Naive thymus-derived CD4-positive, alpha-beta T cell (primary cell): ENCODE measurements at regions not wholly inside any gene's neighbourhood (a gene's known extent, or its start where the extent isn't known, plus 50 kb on each side); places are given as distances from the start of the nearest gene placed in this dataset.
A peak's percentile ranks its signal among the peaks of the same experiment; 100 is the strongest.

Experiments used
- ATAC-seq: fragments of 150-1000 bp; cut with Tn5 transposase; 2 replicates; pipeline ENCODE4 v1.10.0; 2021; ENCODE audit warnings: mild to moderate bottlenecking, moderate library complexity
- CTCF ChIA-PET: fragments of 350-600 bp; sonication (Branson Sonifier 250); formaldehyde crosslinking; loops from one replicate; lab custom pipeline; 2021; ENCODE audit warnings: antibody characterized with exemption; lab: Charles Lee
- POLR2A ChIA-PET: fragments of 350-600 bp; sonication (Branson Sonifier 250); formaldehyde crosslinking; loops from one replicate; lab custom pipeline; 2021; ENCODE audit warnings: antibody characterized with exemption, inconsistent platforms; lab: Charles Lee
- DNase-seq, 9 donors: peaks; one replicate each; pipeline versions ENCODE4 v3.0.0 to v3.0.0-alpha.2; 2020 to 2022; ENCODE audit warnings: mixed read lengths in 1 of 9
- H3K27ac ChIP-seq: one replicate; pipeline ENCODE4 v1.7.0; 2013; ENCODE audit warnings: mild to moderate bottlenecking, low read depth, low read length, moderate library complexity
- H3K27me3 ChIP-seq, 2 donors: one replicate each; pipeline ENCODE4 v1.7.0; 2013; ENCODE audit warnings: low read length in 2 of 2, mild to moderate bottlenecking in 2 of 2, moderate library complexity in 2 of 2; ENCODE audit not compliant: control insufficient read depth in 2 of 2, insufficient read depth in 2 of 2
- H3K36me3 ChIP-seq, 3 experiments: 1 replicate in 2 of 3; 2 replicates in 1 of 3; pipeline ENCODE4 v1.7.0; 2013; ENCODE audit warnings: low read length in 3 of 3, mild to moderate bottlenecking in 3 of 3, moderate library complexity in 1 of 3; ENCODE audit not compliant: insufficient read depth in 3 of 3, control insufficient read depth in 2 of 3
- H3K4me1 ChIP-seq, 2 donors: one replicate each; pipeline ENCODE4 v1.7.0; 2013; ENCODE audit warnings: low read length in 2 of 2, mild to moderate bottlenecking in 2 of 2, moderate library complexity in 1 of 2; ENCODE audit not compliant: control insufficient read depth in 2 of 2, insufficient read depth in 2 of 2
- H3K4me3 ChIP-seq: 2 replicates; pipeline ENCODE4 v1.7.0; 2013; ENCODE audit warnings: mild to moderate bottlenecking, low read length
- H3K9me3 ChIP-seq, 3 experiments: 1 replicate in 2 of 3; 2 replicates in 1 of 3; pipeline ENCODE4 v1.7.0; 2013; ENCODE audit warnings: low read length in 3 of 3; ENCODE audit not compliant: control insufficient read depth in 2 of 3
- H3K27ac Mint-ChIP-seq, 9 donors: one replicate each; pipeline ENCODE4 v1.8.0; 2020 to 2022; ENCODE audit warnings: mixed read lengths in 9 of 9, mild to moderate bottlenecking in 8 of 9, moderate library complexity in 5 of 9, inconsistent platforms in 2 of 9
- H3K27me3 Mint-ChIP-seq, 5 donors: one replicate each; pipeline ENCODE4 v1.8.0; 2021 to 2022; ENCODE audit warnings: mixed read lengths in 5 of 5, mild to moderate bottlenecking in 1 of 5
- H3K36me3 Mint-ChIP-seq, 5 donors: one replicate each; pipeline ENCODE4 v1.8.0; 2020 to 2022; ENCODE audit warnings: mixed read lengths in 5 of 5, mild to moderate bottlenecking in 3 of 5, inconsistent platforms in 1 of 5
- H3K4me1 Mint-ChIP-seq, 7 donors: one replicate each; pipeline ENCODE4 v1.8.0; 2020 to 2022; ENCODE audit warnings: mixed read lengths in 7 of 7, mild to moderate bottlenecking in 3 of 7, inconsistent platforms in 1 of 7
- H3K4me3 Mint-ChIP-seq, 10 donors: one replicate each; pipeline ENCODE4 v1.8.0; 2020 to 2022; ENCODE audit warnings: mild to moderate bottlenecking in 10 of 10, mixed read lengths in 10 of 10, moderate library complexity in 6 of 10, inconsistent platforms in 2 of 10
- H3K9me3 Mint-ChIP-seq, 11 donors: one replicate each; pipeline ENCODE4 v1.8.0; 2020 to 2022; ENCODE audit warnings: mixed read lengths in 11 of 11, mild to moderate bottlenecking in 4 of 11, inconsistent platforms in 1 of 11, moderate library complexity in 1 of 11
- intact Hi-C, 2 donors: fragments of 100-400 bp; cut with micrococcal nuclease; formaldehyde crosslinking; loops; one replicate each; pipeline ENCODE4 v1.15.1; 2023

- Histone ChIP-seq H3K27me3 (peaks cover 0 to 8% of the 10 kb centered on the region in 2 donors), H3K9me3 (no peaks in the 10 kb centered on the region), H3K4me1 (no peaks in the 10 kb centered on the region), H3K4me3 (no peak overlapping the region), H3K27ac (no peak overlapping the region), H3K36me3 (no peaks in the 10 kb centered on the region)
- peak; percentile 69 for ATAC-seq
- Mint-ChIP-seq H3K27me3 (peaks cover 41 to 61% (median 47%) of the 10 kb centered on the region in 5 donors), H3K4me1 (peaks cover 0 to 7% (median 0%) of the 10 kb centered on the region in 7 donors), H3K36me3 (no peaks in the 10 kb centered on the region), H3K9me3 (peaks cover 0 to 2% (median 0%) of the 10 kb centered on the region in 11 donors), H3K27ac (no peak overlapping the region), H3K4me3 (no peak overlapping the region)
- POLR2A ChIA-PET = no interaction called here
- CTCF ChIA-PET = interaction anchor here (1.1 kb wide), 1 partner anchor 501 kb away, joined by 4 read pairs; no protein-coding TSS in a partner anchor
- intact Hi-C loops = loop anchor here in 1 of 2 donors (1.0 kb wide), 1 partner anchor 499 kb away; no protein-coding TSS in a partner anchor
- DNase-seq = peak in 5 of 9 donors; percentile 9 to 49 (median 24)
Observed at GRCh38 chr16:87062569-87063442, 254.4 kb downstream of the C16orf95 start.

- no peaks in the 10 kb centered on the region for H3K36me3 Mint-ChIP-seq
- intact Hi-C loops = no loop called here
- no peaks in the 10 kb centered on the region for H3K36me3 ChIP-seq
- H3K4me1 Mint-ChIP-seq = peaks cover 0 to 7% (median 0%) of the 10 kb centered on the region in 7 donors
- H3K9me3 ChIP-seq = no peaks in the 10 kb centered on the region
- peaks cover 0 to 8% of the 10 kb centered on the region in 2 donors for H3K27me3 ChIP-seq
- DNase-seq = no peak
- POLR2A ChIA-PET = no interaction called here
- no peak for ATAC-seq
- no peak overlapping the region for H3K27ac Mint-ChIP-seq
- peaks cover 43 to 62% (median 55%) of the 10 kb centered on the region in 5 donors for H3K27me3 Mint-ChIP-seq
- H3K9me3 Mint-ChIP-seq = peaks cover 0 to 2% (median 0%) of the 10 kb centered on the region in 11 donors
- no peak overlapping the region for H3K27ac ChIP-seq
- no peaks in the 10 kb centered on the region for H3K4me1 ChIP-seq
- CTCF ChIA-PET = interaction anchor here (1.1 kb wide), 1 partner anchor 502 kb away, joined by 4 read pairs; no protein-coding TSS in a partner anchor
- H3K4me3 ChIP-seq = no peak overlapping the region
- H3K4me3 Mint-ChIP-seq = no peak overlapping the region
Observed at GRCh38 chr16:87063543-87063942, 253.6 kb downstream of the C16orf95 start.

- POLR2A ChIA-PET = no interaction called here
Observed at GRCh38 chr16:87064731-87065445, 252.3 kb downstream of the C16orf95 start.

GRCh38 chr16:87065446-87066132, 251.6 kb downstream of the C16orf95 start:
- Mint-ChIP-seq H3K9me3 (peaks cover 0 to 2% (median 0%) of the 10 kb centered on the region in 11 donors), H3K27ac (peak overlapping the region in 1 of 9 donors; percentile 30), H3K36me3 (no peaks in the 10 kb centered on the region), H3K4me1 (peaks cover 0 to 3% (median 0%) of the 10 kb centered on the region in 7 donors), H3K27me3 (peaks cover 44 to 68% (median 57%) of the 10 kb centered on the region in 5 donors), H3K4me3 (no peak overlapping the region)
- no peak for ATAC-seq
- intact Hi-C loops = no loop called here
- Histone ChIP-seq H3K27me3 (peaks cover 0 to 8% of the 10 kb centered on the region in 2 donors), H3K27ac (no peak overlapping the region), H3K4me1 (no peaks in the 10 kb centered on the region), H3K36me3 (no peaks in the 10 kb centered on the region), H3K4me3 (no peak overlapping the region), H3K9me3 (no peaks in the 10 kb centered on the region)
- no peak for DNase-seq
- CTCF ChIA-PET = interaction anchor here (0.7 kb wide), 1 partner anchor 10 kb away, joined by 3 read pairs; no protein-coding TSS in a partner anchor
- POLR2A ChIA-PET = no interaction called here

More at GRCh38 chr16:87064731-87065445, 252.3 kb downstream of the C16orf95 start:
- Histone ChIP-seq H3K4me3 (no peak overlapping the region), H3K27ac (no peak overlapping the region), H3K9me3 (no peaks in the 10 kb centered on the region), H3K36me3 (no peaks in the 10 kb centered on the region), H3K4me1 (no peaks in the 10 kb centered on the region), H3K27me3 (peaks cover 0 to 8% of the 10 kb centered on the region in 2 donors)
- DNase-seq = no peak
- intact Hi-C loops = no loop called here
- Mint-ChIP-seq H3K36me3 (no peaks in the 10 kb centered on the region), H3K27ac (peak overlapping the region in 1 of 9 donors; percentile 25), H3K9me3 (peaks cover 0 to 2% (median 0%) of the 10 kb centered on the region in 11 donors), H3K4me3 (peak overlapping the region in 1 of 10 donors; percentile 21), H3K4me1 (peaks cover 0 to 7% (median 0%) of the 10 kb centered on the region in 7 donors), H3K27me3 (peaks cover 44 to 62% (median 54%) of the 10 kb centered on the region in 5 donors)
- CTCF ChIA-PET = interaction anchor here (0.7 kb wide), 1 partner anchor 11 kb away, joined by 3 read pairs; no protein-coding TSS in a partner anchor
- ATAC-seq = no peak

- ChIA-PET POLR2A (no interaction called here), CTCF (no interaction called here)
- H3K27me3 ChIP-seq = peaks cover 0 to 8% of the 10 kb centered on the region in 2 donors
- Mint-ChIP-seq H3K36me3 (no peaks in the 10 kb centered on the region), H3K27me3 (peaks cover 38 to 66% (median 55%) of the 10 kb centered on the region in 5 donors), H3K27ac (no peak overlapping the region), H3K4me3 (no peak overlapping the region), H3K4me1 (peaks cover 0 to 3% (median 0%) of the 10 kb centered on the region in 7 donors), H3K9me3 (peaks cover 0 to 2% (median 0%) of the 10 kb centered on the region in 11 donors)
- ATAC-seq (no peak), DNase-seq (no peak)
- H3K9me3 ChIP-seq = no peaks in the 10 kb centered on the region
- H3K36me3 ChIP-seq = no peaks in the 10 kb centered on the region
- intact Hi-C loops = no loop called here
- H3K27ac ChIP-seq = no peak overlapping the region
- H3K4me3 ChIP-seq = no peak overlapping the region
- no peaks in the 10 kb centered on the region for H3K4me1 ChIP-seq
Observed at GRCh38 chr16:87066133-87067002, 250.8 kb downstream of the C16orf95 start.
